ENCODE measurements at regions not wholly inside any gene's neighbourhood (a gene's known extent, or its start where the extent isn't known, plus 50 kb on each side); places are given as distances from the start of the nearest gene placed in this dataset.

DNA sequence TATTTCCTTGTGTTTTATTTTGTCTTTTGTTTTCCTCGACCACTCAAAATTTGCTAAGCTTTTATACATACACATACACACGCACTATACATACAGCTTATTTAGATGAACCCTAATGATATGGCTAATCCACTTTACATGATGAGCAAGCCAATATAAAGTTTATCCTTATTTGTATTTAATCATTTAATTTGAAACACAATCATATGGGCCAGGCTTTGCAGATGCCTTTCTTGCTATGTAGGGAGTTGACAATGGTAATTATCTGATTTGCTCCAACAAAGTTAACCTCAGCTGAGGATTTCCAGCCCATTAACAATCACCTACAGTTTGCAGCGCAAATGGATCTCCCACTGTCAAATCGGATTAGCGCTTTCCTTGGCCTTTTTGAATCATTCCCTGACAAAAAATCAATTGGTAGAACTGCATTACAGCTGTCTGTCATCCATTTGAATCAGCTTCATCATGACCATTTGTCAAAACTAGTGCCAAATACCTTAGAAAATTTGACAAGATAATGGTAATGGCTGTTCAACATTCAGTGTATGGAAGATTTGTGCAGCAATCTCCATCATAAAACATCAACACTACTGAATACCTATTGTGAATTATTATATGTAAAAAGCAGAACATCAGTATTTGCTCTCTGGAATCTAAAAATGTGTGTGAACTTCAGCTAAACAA, 352.6 kb downstream of the MRPL39 start:
- H2AFZ ChIP-seq (ENCODE audit: low read length), result no peak overlapping the region
- no peaks in the 10 kb centered on the region for H3K4me1 ChIP-seq (ENCODE audit: low read length)
- H4K20me1 ChIP-seq (ENCODE audit: insufficient read depth, low read length), result no peaks in the 10 kb centered on the region
- H3K9me3 ChIP-seq (replicated peaks; ENCODE audit: insufficient read depth, low read length), result no peaks in the 10 kb centered on the region
- H3K27me3 ChIP-seq (replicated peaks; ENCODE audit: insufficient read depth, low read length), result no peaks in the 10 kb centered on the region
- H3F3A ChIP-seq (ENCODE audit: insufficient read depth, low read length), result no peaks in the 10 kb centered on the region
- no peaks in the 10 kb centered on the region for H3K36me3 ChIP-seq (replicated peaks; ENCODE audit: insufficient read depth, low read length)
- H3K79me2 ChIP-seq (ENCODE audit: low read length), result no peaks in the 10 kb centered on the region
- no peak overlapping the region for H3K27ac ChIP-seq (ENCODE audit: low read length)
- no peak overlapping the region for H3K4me2 ChIP-seq (ENCODE audit: low read depth, low read length)
- H3K9me2 ChIP-seq (replicated peaks; ENCODE audit: insufficient read depth, low read length), result no peaks in the 10 kb centered on the region
- H3K9ac ChIP-seq (ENCODE audit: low read length), result no peak overlapping the region
- DNase-seq, result no peak
- TF ChIP-seq EZH2phosphoT487 (IDR thresholded peaks at IDR 0.05; ENCODE audit: low read length), result no peak
- no peak for TF ChIP-seq EZH2 (optimal IDR thresholded peaks at IDR 0.05; ENCODE audit: low read depth, low read length)
- TF ChIP-seq, protein P1, sequence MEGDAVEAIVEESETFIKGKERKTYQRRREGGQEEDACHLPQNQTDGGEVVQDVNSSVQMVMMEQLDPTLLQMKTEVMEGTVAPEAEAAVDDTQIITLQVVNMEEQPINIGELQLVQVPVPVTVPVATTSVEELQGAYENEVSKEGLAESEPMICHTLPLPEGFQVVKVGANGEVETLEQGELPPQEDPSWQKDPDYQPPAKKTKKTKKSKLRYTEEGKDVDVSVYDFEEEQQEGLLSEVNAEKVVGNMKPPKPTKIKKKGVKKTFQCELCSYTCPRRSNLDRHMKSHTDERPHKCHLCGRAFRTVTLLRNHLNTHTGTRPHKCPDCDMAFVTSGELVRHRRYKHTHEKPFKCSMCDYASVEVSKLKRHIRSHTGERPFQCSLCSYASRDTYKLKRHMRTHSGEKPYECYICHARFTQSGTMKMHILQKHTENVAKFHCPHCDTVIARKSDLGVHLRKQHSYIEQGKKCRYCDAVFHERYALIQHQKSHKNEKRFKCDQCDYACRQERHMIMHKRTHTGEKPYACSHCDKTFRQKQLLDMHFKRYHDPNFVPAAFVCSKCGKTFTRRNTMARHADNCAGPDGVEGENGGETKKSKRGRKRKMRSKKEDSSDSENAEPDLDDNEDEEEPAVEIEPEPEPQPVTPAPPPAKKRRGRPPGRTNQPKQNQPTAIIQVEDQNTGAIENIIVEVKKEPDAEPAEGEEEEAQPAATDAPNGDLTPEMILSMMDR (IDR thresholded peaks at IDR 0.05; ENCODE audit: low read length), result no peak
- H3K4me3 ChIP-seq (ENCODE audit: low read length), result no peak overlapping the region

DNA sequence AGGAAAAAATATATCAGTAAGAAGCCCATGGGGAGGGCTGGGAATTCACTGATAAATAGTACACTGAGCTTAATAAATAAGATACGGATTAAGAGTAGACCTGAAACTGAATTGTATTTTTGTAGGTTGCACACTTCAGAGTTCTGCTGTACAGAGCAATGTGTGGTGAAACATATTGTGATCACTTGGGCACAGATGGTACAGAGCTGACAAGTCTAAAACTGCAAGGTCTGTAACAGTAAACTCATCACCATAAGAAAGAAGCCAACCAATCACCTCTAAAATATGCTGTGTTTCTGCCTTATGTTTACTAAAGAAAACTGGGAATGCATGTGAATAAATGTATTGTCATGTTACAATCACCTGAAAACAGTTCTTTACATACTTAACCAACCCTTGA, 360.7 kb downstream of the MRPL39 start:
- Histone ChIP-seq H3K79me2 (ENCODE audit: low read length) (no peaks in the 10 kb centered on the region), H3K4me3 (ENCODE audit: low read length) (no peak overlapping the region), H3K9ac (ENCODE audit: low read length) (no peak overlapping the region), H2AFZ (ENCODE audit: low read length) (no peak overlapping the region), H3F3A (ENCODE audit: insufficient read depth, low read length) (no peaks in the 10 kb centered on the region), H3K27me3 (replicated peaks; ENCODE audit: insufficient read depth, low read length) (no peaks in the 10 kb centered on the region), H3K4me1 (ENCODE audit: low read length) (no peaks in the 10 kb centered on the region), H3K4me2 (ENCODE audit: low read depth, low read length) (no peak overlapping the region), H3K36me3 (replicated peaks; ENCODE audit: insufficient read depth, low read length) (no peaks in the 10 kb centered on the region), H3K27ac (ENCODE audit: low read length) (no peak overlapping the region), H3K9me2 (replicated peaks; ENCODE audit: insufficient read depth, low read length) (no peaks in the 10 kb centered on the region), H4K20me1 (ENCODE audit: insufficient read depth, low read length) (no peaks in the 10 kb centered on the region), H3K9me3 (replicated peaks; ENCODE audit: insufficient read depth, low read length) (no peaks in the 10 kb centered on the region)
- DNase-seq, result no peak
- no peak for TF ChIP-seq EZH2phosphoT487 (IDR thresholded peaks at IDR 0.05; ENCODE audit: low read length)
- TF ChIP-seq EZH2 (optimal IDR thresholded peaks at IDR 0.05; ENCODE audit: low read depth, low read length), result no peak
- TF ChIP-seq, protein P1 (IDR thresholded peaks at IDR 0.05; ENCODE audit: low read length), result no peak

DNA sequence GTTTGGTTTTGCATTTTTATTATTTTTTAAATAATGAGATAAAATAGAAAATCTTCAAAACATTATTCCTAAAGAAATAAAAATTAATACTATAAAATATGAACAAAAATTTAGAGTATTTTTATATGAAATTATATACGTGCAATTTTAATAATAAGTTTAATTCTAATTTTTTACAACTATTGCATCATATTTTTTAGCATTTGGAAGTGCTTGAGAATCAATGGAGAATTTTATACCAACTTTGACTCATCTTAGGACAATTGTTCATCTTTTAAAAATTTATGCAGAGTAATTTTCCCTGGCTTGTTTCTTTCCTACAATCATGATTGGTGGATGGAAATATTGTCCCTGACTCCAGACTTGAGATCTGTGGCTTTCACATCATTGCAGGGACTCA, 362.5 kb downstream of the MRPL39 start:
- DNase-seq, result no peak
- no peak overlapping the region for H3K4me2 ChIP-seq (ENCODE audit: low read depth, low read length)
- H2AFZ ChIP-seq (ENCODE audit: low read length), result no peak overlapping the region
- no peaks in the 10 kb centered on the region for H3K9me3 ChIP-seq (replicated peaks; ENCODE audit: insufficient read depth, low read length)
- H4K20me1 ChIP-seq (ENCODE audit: insufficient read depth, low read length), result no peaks in the 10 kb centered on the region
- no peak overlapping the region for H3K27ac ChIP-seq (ENCODE audit: low read length)
- H3K4me1 ChIP-seq (ENCODE audit: low read length), result no peaks in the 10 kb centered on the region
- no peaks in the 10 kb centered on the region for H3K79me2 ChIP-seq (ENCODE audit: low read length)
- no peaks in the 10 kb centered on the region for H3F3A ChIP-seq (ENCODE audit: insufficient read depth, low read length)
- TF ChIP-seq EZH2 (optimal IDR thresholded peaks at IDR 0.05; ENCODE audit: low read depth, low read length) (no peak), EZH2phosphoT487 (IDR thresholded peaks at IDR 0.05; ENCODE audit: low read length) (no peak)
- TF ChIP-seq, protein P1 (IDR thresholded peaks at IDR 0.05; ENCODE audit: low read length), result no peak
- H3K9me2 ChIP-seq (replicated peaks; ENCODE audit: insufficient read depth, low read length), result no peaks in the 10 kb centered on the region
- H3K9ac ChIP-seq (ENCODE audit: low read length), result no peak overlapping the region
- H3K27me3 ChIP-seq (replicated peaks; ENCODE audit: insufficient read depth, low read length), result no peaks in the 10 kb centered on the region
- no peak overlapping the region for H3K4me3 ChIP-seq (ENCODE audit: low read length)
- H3K36me3 ChIP-seq (replicated peaks; ENCODE audit: insufficient read depth, low read length), result no peaks in the 10 kb centered on the region
